IMR-90 (cell line): ENCODE measurements at regions not wholly inside any gene's neighbourhood (a gene's known extent, or its start where the extent isn't known, plus 50 kb on each side); places are given as distances from the start of the nearest gene placed in this dataset.

Experiments
- ATAC-seq: fragments of 200-7000 bp; cut with Tn5 transposase; 2 replicates; pipeline ENCODE4 v1.9.1; 2020; ENCODE audit warnings: low read depth, mild to moderate bottlenecking, moderate library complexity
- BruUV-seq: library from RNA; stranded (reverse); fragments of 400-500 nt; replicated peaks from 2 replicates; lab custom pipeline; 2021; lab: Mats Ljungman, UMichigan
- CTCF ChIA-PET: fragments of 300-600 bp; formaldehyde crosslinking; extraction: SDS; loops from one replicate; lab custom pipeline; 2021; ENCODE audit warnings: antibody characterized with exemption; lab: Yijun Ruan, JAX
- POLR2A ChIA-PET: fragments of 300-600 bp; sonication (Branson Sonifier 250); formaldehyde crosslinking; loops from one replicate; lab custom pipeline; 2022; ENCODE audit warnings: antibody characterized with exemption; ENCODE audit not compliant: unreplicated experiment; lab: Charles Lee
- DNase-seq: peaks from one replicate; pipeline ENCODE4 v3.0.0; 2013
- H2AFZ ChIP-seq: replicated peaks from 2 replicates; pipeline ENCODE3; 2013; ENCODE audit warnings: low read length, mild to moderate bottlenecking; ENCODE audit not compliant: poor library complexity
- H2AK5ac ChIP-seq: 2 replicates; pipeline ENCODE4 v1.6.1; 2013; ENCODE audit warnings: low read depth, low read length, inconsistent platforms
- H2AK9ac ChIP-seq: replicated peaks from 2 replicates; pipeline ENCODE3; 2013; ENCODE audit warnings: mild to moderate bottlenecking, low read depth, low read length, moderate library complexity; ENCODE audit not compliant: poor library complexity
- H2BK120ac ChIP-seq: 2 replicates; pipeline ENCODE4 v1.6.1; 2013; ENCODE audit warnings: low read depth, low read length, inconsistent platforms
- H2BK15ac ChIP-seq: 3 replicates; pipeline ENCODE4 v1.6.1; 2013; ENCODE audit warnings: low read depth, low read length, inconsistent platforms
- H2BK20ac ChIP-seq: 2 replicates; pipeline ENCODE4 v1.6.1; 2013; ENCODE audit warnings: low read depth, mild to moderate bottlenecking, inconsistent platforms, low read length, moderate library complexity
- H2BK5ac ChIP-seq: 2 replicates; pipeline ENCODE4 v1.6.1; 2013; ENCODE audit warnings: mild to moderate bottlenecking, low read depth, low read length, inconsistent platforms; ENCODE audit not compliant: poor library complexity, severe bottlenecking
- H3K14ac ChIP-seq: replicated peaks from 2 replicates; pipeline ENCODE4 v1.6.1; 2013; ENCODE audit warnings: low read depth, low read length, inconsistent platforms
- H3K18ac ChIP-seq: 2 replicates; pipeline ENCODE4 v1.6.1; 2013; ENCODE audit warnings: low read depth, low read length, control low read depth
- H3K23ac ChIP-seq: 2 replicates; pipeline ENCODE4 v1.6.1; 2013; ENCODE audit warnings: low read depth, low read length, inconsistent platforms
- H3K27ac ChIP-seq: 2 replicates; pipeline ENCODE4 v1.5.1; 2013; ENCODE audit warnings: mild to moderate bottlenecking, control low read depth, low read length; ENCODE audit not compliant: insufficient read depth
- H3K27me3 ChIP-seq: 2 replicates; pipeline ENCODE4 v1.6.1; 2013; ENCODE audit warnings: low read length; ENCODE audit not compliant: control insufficient read depth, insufficient read depth
- H3K36me3 ChIP-seq: 2 replicates; pipeline ENCODE4 v1.6.1; 2013; ENCODE audit warnings: low read length, mixed read lengths; ENCODE audit not compliant: control insufficient read depth, insufficient read depth
- H3K4ac ChIP-seq: 2 replicates; pipeline ENCODE4 v1.6.1; 2013; ENCODE audit warnings: low read depth, low read length, inconsistent platforms
- H3K4me1 ChIP-seq: 2 replicates; pipeline ENCODE4 v1.6.1; 2013; ENCODE audit warnings: low read length, mixed read lengths; ENCODE audit not compliant: control insufficient read depth, insufficient read depth
- H3K4me2 ChIP-seq: 2 replicates; pipeline ENCODE4 v1.6.1; 2013; ENCODE audit warnings: low read depth, mild to moderate bottlenecking, control low read depth, low read length, moderate library complexity
- H3K4me3 ChIP-seq: 2 replicates; pipeline ENCODE4 v1.5.1; 2013; ENCODE audit warnings: low read depth, mild to moderate bottlenecking, control low read depth, low read length, moderate library complexity; ENCODE audit not compliant: insufficient read depth
- H3K56ac ChIP-seq: 2 replicates; pipeline ENCODE4 v1.6.1; 2013; ENCODE audit warnings: low read length, inconsistent platforms; ENCODE audit not compliant: insufficient read depth; ENCODE audit errors: extremely low read depth
- H3K79me1 ChIP-seq, 2 experiments: 2 replicates each; pipeline ENCODE4 v1.6.1; 2013; ENCODE audit warnings: low read length in 2 of 2, inconsistent platforms in 1 of 2, low read depth in 1 of 2
- H3K9ac ChIP-seq: 2 replicates; pipeline ENCODE4 v1.6.1; 2013; ENCODE audit warnings: low read depth, low read length, control low read depth
- H3K9me1 ChIP-seq: 2 replicates; pipeline ENCODE4 v1.6.1; 2013; ENCODE audit warnings: low read length, inconsistent platforms; ENCODE audit not compliant: insufficient read depth
- H3K9me3 ChIP-seq: 2 replicates; pipeline ENCODE4 v1.6.1; 2013; ENCODE audit warnings: low read length; ENCODE audit not compliant: control insufficient read depth, insufficient read depth
- H4K20me1 ChIP-seq: 2 replicates; pipeline ENCODE4 v1.6.1; 2013; ENCODE audit warnings: low read length, inconsistent platforms; ENCODE audit not compliant: insufficient read depth
- H4K5ac ChIP-seq: 2 replicates; pipeline ENCODE4 v1.6.1; 2013; ENCODE audit warnings: mild to moderate bottlenecking, low read depth, low read length, control low read depth
- H4K8ac ChIP-seq, 2 experiments: 2 replicates each; pipeline ENCODE4 v1.6.1; 2013; ENCODE audit warnings: low read depth in 2 of 2, low read length in 2 of 2, control low read depth in 1 of 2, inconsistent platforms in 1 of 2
- H4K91ac ChIP-seq: 2 replicates; pipeline ENCODE4 v1.6.1; 2013; ENCODE audit warnings: low read depth, low read length, inconsistent platforms; ENCODE audit not compliant: insufficient read depth
- BHLHE40 ChIP-seq: fragments of 150-350 bp; IDR thresholded peaks from 2 replicates; pipeline ENCODE4 v1.6.1; 2016; ENCODE audit warnings: mild to moderate bottlenecking, low read depth, low read length
- CEBPB ChIP-seq: IDR thresholded peaks from 2 replicates; pipeline ENCODE4 v1.6.1; 2012; ENCODE audit warnings: low read depth, low read length, improper control_type of control experiment
- CHD1 ChIP-seq: IDR thresholded peaks from 2 replicates; pipeline ENCODE4 v1.6.1; 2012; ENCODE audit warnings: low read depth, low read length, improper control_type of control experiment
- CTCF ChIP-seq: conservative IDR thresholded peaks from 2 replicates; pipeline ENCODE4 v1.5.1; 2012; ENCODE audit warnings: mild to moderate bottlenecking, low read depth, low read length, improper control_type of control experiment
- ELK1 ChIP-seq: fragments of 150-350 bp; IDR thresholded peaks from 2 replicates; pipeline ENCODE4 v1.6.1; 2016; ENCODE audit warnings: low read depth, mild to moderate bottlenecking, low read length, moderate library complexity, borderline replicate concordance
- FOS ChIP-seq: fragments of 150-350 bp; IDR thresholded peaks from 2 replicates; pipeline ENCODE4 v1.6.1; 2016; ENCODE audit warnings: low read depth, low read length
- MAFK ChIP-seq: IDR thresholded peaks from 2 replicates; pipeline ENCODE4 v1.6.1; 2012; ENCODE audit warnings: low read depth, low read length, improper control_type of control experiment
- MAZ ChIP-seq: IDR thresholded peaks from 2 replicates; pipeline ENCODE4 v1.6.1; 2012; ENCODE audit warnings: low read depth, mild to moderate bottlenecking, low read length, improper control_type of control experiment, moderate library complexity, borderline replicate concordance
- MXI1 ChIP-seq: IDR thresholded peaks from 2 replicates; pipeline ENCODE4 v1.6.1; 2012; ENCODE audit warnings: low read depth, mild to moderate bottlenecking, low read length, moderate library complexity, borderline replicate concordance
- NFE2L2 ChIP-seq: fragments of 150-350 bp; IDR thresholded peaks from 2 replicates; pipeline ENCODE4 v1.6.1; 2016; ENCODE audit warnings: low read depth, mild to moderate bottlenecking, low read length
- POLR2A ChIP-seq: IDR thresholded peaks from 2 replicates; pipeline ENCODE4 v1.6.1; 2012; ENCODE audit warnings: mild to moderate bottlenecking, low read depth, low read length
- RAD21 ChIP-seq: IDR thresholded peaks from 2 replicates; pipeline ENCODE4 v1.6.1; 2012; ENCODE audit warnings: low read length, improper control_type of control experiment
- RCOR1 ChIP-seq: IDR thresholded peaks from 2 replicates; pipeline ENCODE4 v1.6.1; 2012; ENCODE audit warnings: mild to moderate bottlenecking, low read length, improper control_type of control experiment; ENCODE audit not compliant: insufficient replicate concordance
- RFX5 ChIP-seq: IDR thresholded peaks from 2 replicates; pipeline ENCODE4 v1.8.0; 2012; ENCODE audit warnings: low read depth, mild to moderate bottlenecking, low read length, moderate library complexity
- SMC3 ChIP-seq: fragments of 150-350 bp; IDR thresholded peaks from 2 replicates; pipeline ENCODE4 v1.6.1; 2016; ENCODE audit warnings: low read depth, mild to moderate bottlenecking, antibody characterized with exemption, low read length, moderate library complexity
- USF2 ChIP-seq: fragments of 150-350 bp; IDR thresholded peaks from 2 replicates; pipeline ENCODE4 v1.6.1; 2017; ENCODE audit warnings: mild to moderate bottlenecking, antibody characterized with exemption, low read length, low read depth
- WGBS, 2 experiments: methylation state at CpG; one replicate each; pipeline versions ENCODE4 v1.1.5 to v1.1.7; 2013; ENCODE audit warnings: missing lambda C conversion rate in 2 of 2; ENCODE audit not compliant: insufficient read length in 1 of 2; ENCODE audit errors: extremely low coverage in 2 of 2; 5-methylcytosine and 5-hydroxymethylcytosine counted together
- dilution Hi-C: fragments of 300-500 bp; cut with HindIII; formaldehyde crosslinking; loops from one replicate; pipeline ENCODE4 v1.14.3; 2018; ENCODE audit warnings: low sequenced_read_pairs; ENCODE audit not compliant: unreplicated experiment
- in situ Hi-C: fragments of 300-500 bp; cut with MboI; formaldehyde crosslinking; loops from 3 replicates; pipeline ENCODE4 v1.14.3; 2019; ENCODE audit warnings: low sequenced_read_pairs, inconsistent platforms, mixed read lengths
- intact Hi-C: fragments of 100-400 bp; cut with micrococcal nuclease; formaldehyde crosslinking; loops from 2 replicates; pipeline ENCODE4 v1.10.0; 2022

- H3K9me3 ChIP-seq, result no peaks in the 10 kb centered on the region
- H3K79me1 ChIP-seq, result no peaks in the 10 kb centered on the region
- no peak overlapping the region for H4K8ac ChIP-seq
- H3K23ac ChIP-seq, result no peak overlapping the region
- no peak overlapping the region for H2BK20ac ChIP-seq
- BruUV-seq, result no TSS peak
- no peak overlapping the region for H3K4me3 ChIP-seq
- no peak overlapping the region for H2BK15ac ChIP-seq
- no peak overlapping the region for H3K4ac ChIP-seq
- no peak overlapping the region for H2AFZ ChIP-seq
- no peak overlapping the region for H3K4me2 ChIP-seq
- H3K9ac ChIP-seq, result no peak overlapping the region
- no CpG with 5 or more reads among the region's 3 CpGs for whole genome bisulfite sequencing, 2 experiments
- TF ChIP-seq FOS (no peak), RCOR1 (no peak), BHLHE40 (no peak), MXI1 (no peak), MAFK (no peak), RAD21 (no peak), CEBPB (no peak), USF2 (no peak), NFE2L2 (no peak), SMC3 (no peak), POLR2A (no peak), CTCF (no peak), ELK1 (no peak), RFX5 (no peak), CHD1 (no peak), MAZ (no peak)
- DNase-seq (no peak), ATAC-seq (no peak)
- H3K36me3 ChIP-seq, result no peaks in the 10 kb centered on the region
- no peaks in the 10 kb centered on the region for H4K20me1 ChIP-seq
- no peak overlapping the region for H3K56ac ChIP-seq
- no peaks in the 10 kb centered on the region for H3K27me3 ChIP-seq
- POLR2A ChIA-PET, result no interaction called here
- in situ Hi-C loops (no loop called here), intact Hi-C loops (no loop called here), dilution Hi-C loops (no loop called here)
- H2BK5ac ChIP-seq, result no peak overlapping the region
- no peak overlapping the region for H2BK120ac ChIP-seq
- no peak overlapping the region for H2AK5ac ChIP-seq
- H2AK9ac ChIP-seq, result no peak overlapping the region
- H4K5ac ChIP-seq, result no peak overlapping the region
- H3K9me1 ChIP-seq, result no peaks in the 10 kb centered on the region
- H3K14ac ChIP-seq, result no peak overlapping the region
- no peak overlapping the region for H3K27ac ChIP-seq
- H3K4me1 ChIP-seq, result no peaks in the 10 kb centered on the region
- H4K91ac ChIP-seq, result no peak overlapping the region
- H3K18ac ChIP-seq, result no peak overlapping the region
- CTCF ChIA-PET, result no interaction called here
These were observed 134.3 kb downstream of the CCT6B start for GRCh38 chr17:34827008-34827407.
